Middle frontal gyrus (tissue), 1 donor: ENCODE measurements at regions not wholly inside any gene's neighbourhood (a gene's known extent, or its start where the extent isn't known, plus 50 kb on each side); places are given as distances from the start of the nearest gene placed in this dataset.
A peak's percentile ranks its signal among the peaks of the same experiment; 100 is the strongest.

Experiments used
- DNase-seq: peaks from one replicate; pipeline ENCODE4 v3.0.0-alpha.2; 2015; ENCODE audit warnings: low spot score; ENCODE audit errors: extremely low spot score

GRCh38 chr13:34522808-34523207, 419.3 kb upstream of the NBEA start:
- no peak for DNase-seq

- no peak for DNase-seq
These were observed 418.7 kb upstream of the NBEA start for GRCh38 chr13:34523406-34523805.

GRCh38 chr13:34533941-34534340, 408.1 kb upstream of the NBEA start:
- DNase-seq: no peak

- no peak for DNase-seq
These were observed 399.7 kb upstream of the NBEA start for GRCh38 chr13:34542321-34542720.

GRCh38 chr13:34543836-34544235, 398.2 kb upstream of the NBEA start:
- no peak for DNase-seq

DNA sequence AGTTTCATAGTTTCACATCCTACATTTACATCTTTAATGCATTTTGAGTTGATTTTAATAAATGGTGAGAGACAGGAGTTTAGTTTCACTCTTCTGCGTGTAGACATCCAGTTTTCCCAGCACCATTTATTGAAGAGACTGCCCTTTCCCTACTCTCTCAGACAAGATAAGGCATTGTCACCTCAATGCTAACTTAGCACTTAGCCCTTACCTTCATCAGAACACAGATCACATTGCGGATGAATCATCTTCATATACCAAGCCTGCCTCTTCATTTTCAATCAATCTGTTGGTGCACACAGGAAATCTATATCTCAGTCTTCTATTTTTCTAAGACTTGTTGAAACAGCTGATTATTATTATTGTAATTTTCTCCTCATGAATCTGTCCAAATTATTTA, 396.6 kb upstream of the NBEA start:
- DNase-seq: no peak

- peak; percentile 47 for DNase-seq
These were observed 395.5 kb upstream of the NBEA start for GRCh38 chr13:34546344-34547250.

- DNase-seq: no peak
These were observed 394.1 kb upstream of the NBEA start for GRCh38 chr13:34547929-34548328.

DNA sequence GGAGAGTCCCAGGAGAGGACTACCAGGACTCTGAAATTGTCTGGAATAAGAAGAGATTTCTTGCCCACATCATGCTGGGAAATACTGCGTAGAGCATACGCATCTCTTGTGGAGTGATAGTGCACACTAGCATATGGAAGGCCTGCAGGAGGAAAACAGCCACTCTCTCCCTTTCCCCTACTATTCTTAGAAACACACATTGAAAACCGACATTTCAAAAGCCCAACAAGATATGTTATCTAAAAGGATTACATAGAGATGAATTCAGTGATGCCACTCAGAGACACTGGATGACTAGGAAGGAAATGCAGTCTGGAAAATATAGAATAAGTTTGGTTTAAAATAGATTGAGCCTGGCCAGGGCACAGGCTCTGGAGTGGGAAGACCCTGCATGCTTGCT, 388.7 kb upstream of the NBEA start:
- no peak for DNase-seq

- DNase-seq: no peak
These were observed 386.1 kb upstream of the NBEA start for GRCh38 chr13:34555988-34556387.

- DNase-seq: peak; percentile 33
These were observed 381.0 kb upstream of the NBEA start for GRCh38 chr13:34561033-34561432.

GRCh38 chr13:34567597-34567996, 374.5 kb upstream of the NBEA start:
- no peak for DNase-seq

GRCh38 chr13:34570698-34571353, 371.2 kb upstream of the NBEA start:
- no peak for DNase-seq

- DNase-seq: no peak
These were observed 370.4 kb upstream of the NBEA start for GRCh38 chr13:34571716-34572115.

GRCh38 chr13:34577051-34577450, 365.0 kb upstream of the NBEA start:
- DNase-seq: no peak

- no peak for DNase-seq
These were observed 363.6 kb upstream of the NBEA start for GRCh38 chr13:34578471-34578870.

DNA sequence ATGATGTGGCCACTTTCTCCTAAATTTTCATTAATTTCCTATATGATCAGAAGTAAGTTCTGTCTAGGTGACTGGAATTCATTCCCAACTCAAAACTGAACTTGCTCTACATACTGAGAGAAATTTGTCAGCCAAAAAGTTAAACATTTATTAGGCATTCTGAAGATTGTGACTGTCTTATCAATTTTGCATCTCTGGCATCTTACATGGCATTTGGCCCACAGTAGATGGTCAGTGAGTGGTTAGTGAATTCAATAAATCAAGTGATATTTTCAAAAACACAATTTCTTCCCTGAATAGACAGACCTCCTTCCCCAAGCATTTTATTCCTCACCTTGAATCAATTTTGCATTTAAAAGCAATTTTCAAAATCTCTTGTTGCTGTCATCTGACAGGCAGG, 363.2 kb upstream of the NBEA start:
- DNase-seq: no peak

- DNase-seq: no peak
These were observed 358.9 kb upstream of the NBEA start for GRCh38 chr13:34583181-34583580.

- DNase-seq: peak; percentile 56
These were observed 354.5 kb upstream of the NBEA start for GRCh38 chr13:34587576-34587975.

DNA sequence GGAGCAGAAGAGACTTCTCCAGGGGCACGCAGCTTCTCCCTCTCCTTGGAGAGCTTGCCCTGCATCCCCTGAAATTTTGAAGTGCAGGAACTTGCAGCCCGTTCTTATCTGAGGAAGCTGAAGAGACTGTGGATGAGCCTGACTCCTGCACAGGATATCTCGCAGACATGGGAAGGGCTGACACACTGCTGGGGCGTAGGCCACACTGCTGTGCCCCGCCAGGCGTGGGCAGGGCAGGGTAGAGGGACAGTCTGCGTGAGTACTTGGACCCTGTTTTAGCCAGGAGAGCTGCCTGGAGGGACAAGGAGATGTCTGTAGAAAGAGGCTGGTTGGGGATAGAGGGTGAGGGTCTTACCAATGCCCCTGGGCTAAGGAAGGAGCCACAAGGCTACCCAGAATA, 353.7 kb upstream of the NBEA start:
- DNase-seq: no peak

GRCh38 chr13:34589581-34589980, 352.5 kb upstream of the NBEA start:
- DNase-seq: no peak

DNA sequence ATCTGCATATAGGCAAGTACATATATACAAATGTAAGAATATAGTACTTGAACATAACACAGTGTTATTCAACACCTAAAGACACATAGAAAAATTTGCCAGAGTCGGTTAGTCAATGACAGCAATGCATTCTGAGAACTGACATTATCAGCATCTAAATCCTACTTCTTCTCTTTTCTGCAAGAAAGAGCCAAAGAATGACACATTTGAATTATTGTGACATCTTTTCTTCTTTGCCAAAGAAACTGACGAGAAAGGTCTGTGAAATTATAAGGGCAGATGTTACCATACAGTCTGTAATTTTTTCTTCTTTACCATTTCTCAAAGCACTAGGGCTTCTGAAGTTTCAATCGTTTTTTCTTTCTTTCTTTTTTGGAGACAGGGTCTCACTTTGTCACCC, 350.9 kb upstream of the NBEA start:
- no peak for DNase-seq
